Astrocyte (in vitro differentiated cells and primary cell): ENCODE measurements at regions not wholly inside any gene's neighbourhood (a gene's known extent, or its start where the extent isn't known, plus 50 kb on each side); places are given as distances from the start of the nearest gene placed in this dataset.

Experiments used
- DNase-seq: peaks from one replicate; pipeline ENCODE4 v3.0.0-alpha.2; 2010; ENCODE audit warnings: low read depth
- FAIRE-seq: peaks from 2 replicates; lab custom pipeline; 2011; peaks lifted over from hg19 to GRCh38; lab: Jason Lieb, UNC
- H2AFZ ChIP-seq: 2 replicates; pipeline ENCODE4 v1.6.0; 2012; ENCODE audit warnings: low read depth, low read length, inconsistent platforms
- H3K27ac ChIP-seq: 2 replicates; pipeline ENCODE4 v1.5.1; 2011; ENCODE audit warnings: low read depth, low read length, inconsistent platforms
- H3K27me3 ChIP-seq: 2 replicates; pipeline ENCODE4 v1.6.0; 2011; ENCODE audit warnings: low read length, inconsistent platforms; ENCODE audit not compliant: insufficient read depth
- H3K36me3 ChIP-seq: 2 replicates; pipeline ENCODE4 v1.5.1; 2011; ENCODE audit warnings: low read length, inconsistent platforms; ENCODE audit not compliant: insufficient read depth
- H3K4me1 ChIP-seq: 2 replicates; pipeline ENCODE4 v1.5.1; 2011; ENCODE audit warnings: low read length, inconsistent platforms; ENCODE audit not compliant: insufficient read depth
- H3K4me2 ChIP-seq: 2 replicates; pipeline ENCODE4 v1.6.0; 2012; ENCODE audit warnings: low read length, inconsistent platforms
- H3K4me3 ChIP-seq: 2 replicates; pipeline ENCODE4 v1.5.1; 2011; ENCODE audit warnings: low read depth, mild to moderate bottlenecking, low read length, inconsistent platforms; ENCODE audit not compliant: insufficient read depth
- H3K79me2 ChIP-seq: 2 replicates; pipeline ENCODE4 v1.6.0; 2012; ENCODE audit warnings: mild to moderate bottlenecking, low read length, inconsistent platforms; ENCODE audit not compliant: insufficient read depth
- H3K9ac ChIP-seq: 2 replicates; pipeline ENCODE4 v1.6.0; 2012; ENCODE audit warnings: mild to moderate bottlenecking, low read length, inconsistent platforms
- H3K9me3 ChIP-seq: 2 replicates; pipeline ENCODE4 v1.5.1; 2012; ENCODE audit warnings: low read depth, mild to moderate bottlenecking, low read length, inconsistent platforms; ENCODE audit not compliant: insufficient read depth
- H4K20me1 ChIP-seq: 2 replicates; pipeline ENCODE4 v1.6.0; 2012; ENCODE audit warnings: low read length, inconsistent platforms; ENCODE audit not compliant: insufficient read depth
- H3K27ac Mint-ChIP-seq: one replicate; pipeline ENCODE4 v1.8.0; 2021; ENCODE audit warnings: mild to moderate bottlenecking, mixed read lengths; ENCODE audit not compliant: unreplicated experiment
- H3K27me3 Mint-ChIP-seq: one replicate; pipeline ENCODE4 v1.8.0; 2021; ENCODE audit warnings: low read depth, mixed read lengths; ENCODE audit not compliant: unreplicated experiment
- H3K36me3 Mint-ChIP-seq: one replicate; pipeline ENCODE4 v1.8.0; 2021; ENCODE audit warnings: low read depth, mixed read lengths; ENCODE audit not compliant: unreplicated experiment
- H3K4me1 Mint-ChIP-seq: one replicate; pipeline ENCODE4 v1.8.0; 2021; ENCODE audit warnings: low read depth, mixed read lengths; ENCODE audit not compliant: unreplicated experiment
- H3K4me3 Mint-ChIP-seq: one replicate; pipeline ENCODE4 v1.8.0; 2021; ENCODE audit warnings: mild to moderate bottlenecking, moderate library complexity, mixed read lengths; ENCODE audit not compliant: unreplicated experiment
- H3K9me3 Mint-ChIP-seq: one replicate; pipeline ENCODE4 v1.8.0; 2021; ENCODE audit warnings: mild to moderate bottlenecking, mixed read lengths; ENCODE audit not compliant: unreplicated experiment
- EZH2 ChIP-seq: IDR thresholded peaks from 2 replicates; pipeline ENCODE4 v1.6.1; 2012; ENCODE audit warnings: mild to moderate bottlenecking, low read length, inconsistent platforms; ENCODE audit not compliant: insufficient read depth
- TF ChIP-seq, protein P1 (sequence below): IDR thresholded peaks from 2 replicates; pipeline ENCODE4 v1.5.1; 2011; ENCODE audit warnings: low read depth, mild to moderate bottlenecking, inconsistent platforms, low read length, moderate library complexity; ENCODE audit not compliant: insufficient read depth

DNA sequence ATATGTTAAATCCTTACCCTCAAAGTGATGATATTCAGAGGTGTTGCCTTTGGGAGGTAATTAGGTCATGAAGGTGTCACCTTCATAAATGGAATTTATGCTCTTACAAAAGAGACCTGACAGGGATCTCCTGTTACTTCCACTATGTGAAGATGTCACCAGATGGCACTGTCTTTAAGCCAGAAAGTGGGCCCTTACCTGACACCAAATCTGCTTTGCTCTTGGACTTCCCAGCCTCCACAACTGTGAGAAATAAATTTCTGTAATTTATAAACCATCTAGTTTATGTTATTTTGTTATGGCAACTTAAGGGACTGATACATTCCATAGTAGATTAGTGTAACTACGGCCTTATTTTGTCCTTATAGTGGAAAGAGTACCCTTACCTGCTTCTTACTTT lies 358.3 kb upstream of the SALL1 start:
- Mint-ChIP-seq H3K9me3 (peaks cover 3% of the 10 kb centered on the region), H3K36me3 (no peaks in the 10 kb centered on the region), H3K27me3 (no peaks in the 10 kb centered on the region), H3K4me3 (no peak overlapping the region), H3K4me1 (no peaks in the 10 kb centered on the region), H3K27ac (no peak overlapping the region)
- no peaks in the 10 kb centered on the region for H4K20me1 ChIP-seq
- H3K27ac ChIP-seq: no peak overlapping the region
- H3K4me1 ChIP-seq: no peaks in the 10 kb centered on the region
- no peaks in the 10 kb centered on the region for H3K79me2 ChIP-seq
- H3K9ac ChIP-seq: no peak overlapping the region
- FAIRE-seq (no peak), DNase-seq (no peak)
- no peak overlapping the region for H3K4me2 ChIP-seq
- H3K27me3 ChIP-seq: no peaks in the 10 kb centered on the region
- no peaks in the 10 kb centered on the region for H3K9me3 ChIP-seq
- H3K36me3 ChIP-seq: no peaks in the 10 kb centered on the region
- no peak overlapping the region for H3K4me3 ChIP-seq
- TF ChIP-seq EZH2: no peak
- TF ChIP-seq, protein P1, sequence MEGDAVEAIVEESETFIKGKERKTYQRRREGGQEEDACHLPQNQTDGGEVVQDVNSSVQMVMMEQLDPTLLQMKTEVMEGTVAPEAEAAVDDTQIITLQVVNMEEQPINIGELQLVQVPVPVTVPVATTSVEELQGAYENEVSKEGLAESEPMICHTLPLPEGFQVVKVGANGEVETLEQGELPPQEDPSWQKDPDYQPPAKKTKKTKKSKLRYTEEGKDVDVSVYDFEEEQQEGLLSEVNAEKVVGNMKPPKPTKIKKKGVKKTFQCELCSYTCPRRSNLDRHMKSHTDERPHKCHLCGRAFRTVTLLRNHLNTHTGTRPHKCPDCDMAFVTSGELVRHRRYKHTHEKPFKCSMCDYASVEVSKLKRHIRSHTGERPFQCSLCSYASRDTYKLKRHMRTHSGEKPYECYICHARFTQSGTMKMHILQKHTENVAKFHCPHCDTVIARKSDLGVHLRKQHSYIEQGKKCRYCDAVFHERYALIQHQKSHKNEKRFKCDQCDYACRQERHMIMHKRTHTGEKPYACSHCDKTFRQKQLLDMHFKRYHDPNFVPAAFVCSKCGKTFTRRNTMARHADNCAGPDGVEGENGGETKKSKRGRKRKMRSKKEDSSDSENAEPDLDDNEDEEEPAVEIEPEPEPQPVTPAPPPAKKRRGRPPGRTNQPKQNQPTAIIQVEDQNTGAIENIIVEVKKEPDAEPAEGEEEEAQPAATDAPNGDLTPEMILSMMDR: no peak
- no peak overlapping the region for H2AFZ ChIP-seq

DNA sequence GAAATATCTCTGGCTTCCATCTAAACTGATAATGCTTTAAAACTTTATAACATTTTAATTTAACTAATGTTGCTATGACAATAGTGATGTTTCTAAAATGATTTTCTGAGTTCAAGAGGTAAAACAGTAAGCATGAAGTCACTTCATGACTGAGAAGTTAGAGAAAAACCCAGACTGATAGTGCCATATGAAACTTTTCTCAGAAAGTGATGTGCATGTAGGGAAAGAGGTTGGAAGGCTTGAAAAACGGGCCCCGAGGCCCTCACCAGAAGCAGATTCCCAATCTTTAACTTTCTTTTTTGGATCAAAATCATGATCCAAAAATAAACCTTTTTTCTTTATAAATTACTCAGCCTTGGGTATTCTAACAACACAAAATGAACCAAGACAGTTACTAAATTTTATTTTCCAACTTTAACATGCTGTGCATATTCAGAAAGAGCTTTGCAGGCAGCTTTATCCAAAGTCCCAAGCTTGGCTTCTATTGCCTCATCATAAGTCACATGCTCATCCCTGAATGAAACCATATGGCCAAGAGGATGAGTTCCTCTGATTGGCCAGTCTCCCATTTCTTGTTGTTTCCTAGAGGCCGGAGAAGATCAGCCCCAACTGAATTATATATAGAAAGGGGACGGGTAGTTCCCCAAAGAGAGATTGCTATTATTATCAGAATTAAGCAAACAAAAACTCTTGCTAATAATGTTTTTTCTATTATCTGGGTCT lies 357.6 kb upstream of the SALL1 start:
- H3K4me1 ChIP-seq: no peaks in the 10 kb centered on the region
- no peaks in the 10 kb centered on the region for H3K4me1 Mint-ChIP-seq
- H3K9me3 Mint-ChIP-seq: peaks cover 3% of the 10 kb centered on the region
- H3K36me3 Mint-ChIP-seq: no peaks in the 10 kb centered on the region
- H2AFZ ChIP-seq: no peak overlapping the region
- no peaks in the 10 kb centered on the region for H3K27me3 Mint-ChIP-seq
- no peak overlapping the region for H3K4me3 Mint-ChIP-seq
- H3K27ac Mint-ChIP-seq: no peak overlapping the region
- no peak overlapping the region for H3K4me2 ChIP-seq
- no peaks in the 10 kb centered on the region for H3K9me3 ChIP-seq
- H3K36me3 ChIP-seq: no peaks in the 10 kb centered on the region
- H3K9ac ChIP-seq: no peak overlapping the region
- H3K27ac ChIP-seq: no peak overlapping the region
- no peak overlapping the region for H3K4me3 ChIP-seq
- H3K79me2 ChIP-seq: no peaks in the 10 kb centered on the region
- H4K20me1 ChIP-seq: no peaks in the 10 kb centered on the region
- no peak for TF ChIP-seq EZH2
- TF ChIP-seq, protein P1: no peak
- no peak for FAIRE-seq
- no peaks in the 10 kb centered on the region for H3K27me3 ChIP-seq
- DNase-seq: no peak

DNA sequence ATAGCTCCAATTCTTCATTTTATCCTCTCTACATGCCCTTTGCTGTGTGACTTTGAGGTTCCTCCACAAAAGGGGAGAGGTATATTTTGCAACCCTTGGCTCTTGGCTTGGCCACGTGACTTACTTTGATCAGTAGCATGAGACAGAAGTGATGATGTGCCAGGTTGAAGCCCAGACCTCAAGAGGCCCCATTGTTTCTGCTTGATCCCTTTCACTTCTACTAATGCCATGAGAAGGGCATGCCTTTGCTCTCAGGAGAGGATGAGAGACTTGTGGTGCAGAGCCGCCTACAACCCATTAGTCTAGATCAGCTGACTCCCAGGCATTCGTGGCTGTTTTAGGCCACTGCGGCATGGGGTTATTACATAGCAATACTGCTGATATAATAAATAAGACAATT lies 356.2 kb upstream of the SALL1 start:
- H2AFZ ChIP-seq: no peak overlapping the region
- no peaks in the 10 kb centered on the region for H3K9me3 ChIP-seq
- Mint-ChIP-seq H3K9me3 (peaks cover 3% of the 10 kb centered on the region), H3K27ac (no peak overlapping the region), H3K4me1 (no peaks in the 10 kb centered on the region), H3K27me3 (no peaks in the 10 kb centered on the region), H3K4me3 (no peak overlapping the region), H3K36me3 (no peaks in the 10 kb centered on the region)
- DNase-seq: no peak
- no peak overlapping the region for H3K9ac ChIP-seq
- H4K20me1 ChIP-seq: no peaks in the 10 kb centered on the region
- H3K27me3 ChIP-seq: no peaks in the 10 kb centered on the region
- no peaks in the 10 kb centered on the region for H3K36me3 ChIP-seq
- no peaks in the 10 kb centered on the region for H3K4me1 ChIP-seq
- no peak for FAIRE-seq
- H3K4me3 ChIP-seq: no peak overlapping the region
- no peaks in the 10 kb centered on the region for H3K79me2 ChIP-seq
- H3K27ac ChIP-seq: no peak overlapping the region
- no peak overlapping the region for H3K4me2 ChIP-seq
- TF ChIP-seq, protein P1: no peak
- no peak for TF ChIP-seq EZH2
